ENCODE measurements at regions not wholly inside any gene's neighbourhood (a gene's known extent, or its start where the extent isn't known, plus 50 kb on each side); places are given as distances from the start of the nearest gene placed in this dataset.

- no peak for ATAC-seq
Observed at GRCh38 chr1:184892116-184892515, 82.2 kb downstream of the NIBAN1 start.

GRCh38 chr1:184891440-184891839, 82.9 kb downstream of the NIBAN1 start:
- Histone ChIP-seq H3K9ac (ENCODE audit: low read length) (no peak overlapping the region), H3K27ac (ENCODE audit: low read length) (no peak overlapping the region), H3K4me2 (ENCODE audit: low read length) (no peak overlapping the region), H3K9me2 (replicated peaks; ENCODE audit: low read length) (no peaks in the 10 kb centered on the region), H3K27me3 (ENCODE audit: low read length) (no peaks in the 10 kb centered on the region), H2AFZ (ENCODE audit: low read length) (no peak overlapping the region), H3K4me3 (ENCODE audit: low read length) (no peak overlapping the region), H4K20me1 (ENCODE audit: low read length) (no peaks in the 10 kb centered on the region), H3K36me3 (ENCODE audit: low read depth, low read length) (no peaks in the 10 kb centered on the region), H3K4me1 (ENCODE audit: insufficient read depth, low read length) (peaks cover 19% of the 10 kb centered on the region), H3K79me2 (ENCODE audit: low read length) (no peaks in the 10 kb centered on the region), H3K9me3 (ENCODE audit: low read length) (no peaks in the 10 kb centered on the region), H3F3A (ENCODE audit: low read length, unreplicated experiment) (no peaks in the 10 kb centered on the region)
- DNase-seq (no peak), ATAC-seq (no peak)
- TF ChIP-seq EZH2phosphoT487 (IDR thresholded peaks at IDR 0.05; ENCODE audit: borderline replicate concordance, low read length) (no peak), EZH2 (IDR thresholded peaks at IDR 0.05; ENCODE audit: low read length, unreplicated experiment) (no peak), CTCF (conservative IDR thresholded peaks at IDR 0.05; ENCODE audit: low read depth, low read length) (no peak)
- ChIA-PET CTCF (no interaction called here), POLR2A (ENCODE audit: unreplicated experiment) (no interaction called here)
- BruUV-seq (replicated peaks): no TSS peak
- intact Hi-C loops (cut with micrococcal nuclease): no loop called here

More at GRCh38 chr1:184892116-184892515, 82.2 kb downstream of the NIBAN1 start:
- Histone ChIP-seq H3K4me2 (ENCODE audit: low read length) (no peak overlapping the region), H2AFZ (ENCODE audit: low read length) (no peak overlapping the region), H3K36me3 (ENCODE audit: low read depth, low read length) (no peaks in the 10 kb centered on the region), H3K4me1 (ENCODE audit: insufficient read depth, low read length) (peaks cover 19% of the 10 kb centered on the region; the same call in 1 of the 2 replicates), H3K9me2 (replicated peaks; ENCODE audit: low read length) (no peaks in the 10 kb centered on the region), H3K4me3 (ENCODE audit: low read length) (no peak overlapping the region), H3K9ac (ENCODE audit: low read length) (no peak overlapping the region), H3K79me2 (ENCODE audit: low read length) (no peaks in the 10 kb centered on the region), H3K27ac (ENCODE audit: low read length) (no peak overlapping the region), H3F3A (ENCODE audit: low read length, unreplicated experiment) (no peaks in the 10 kb centered on the region), H4K20me1 (ENCODE audit: low read length) (no peaks in the 10 kb centered on the region), H3K27me3 (ENCODE audit: low read length) (no peaks in the 10 kb centered on the region), H3K9me3 (ENCODE audit: low read length) (no peaks in the 10 kb centered on the region)
- CTCF ChIA-PET: no interaction called here
- no TSS peak for BruUV-seq (replicated peaks)
- peak; percentile 37 for DNase-seq
- POLR2A ChIA-PET (ENCODE audit: unreplicated experiment): no interaction called here
- TF ChIP-seq EZH2 (IDR thresholded peaks at IDR 0.05; ENCODE audit: low read length, unreplicated experiment) (no peak), CTCF (conservative IDR thresholded peaks at IDR 0.05; ENCODE audit: low read depth, low read length) (no peak), EZH2phosphoT487 (IDR thresholded peaks at IDR 0.05; ENCODE audit: borderline replicate concordance, low read length) (no peak)
- intact Hi-C loops (cut with micrococcal nuclease): no loop called here

GRCh38 chr1:184890539-184890973, 83.8 kb downstream of the NIBAN1 start:
- no peaks in the 10 kb centered on the region for H3K9me2 ChIP-seq (replicated peaks; ENCODE audit: low read length)
- intact Hi-C loops (cut with micrococcal nuclease): no loop called here
- BruUV-seq (replicated peaks): no TSS peak
- H2AFZ ChIP-seq (ENCODE audit: low read length): no peak overlapping the region
- POLR2A ChIA-PET (ENCODE audit: unreplicated experiment): no interaction called here
- H3K27ac ChIP-seq (ENCODE audit: low read length): no peak overlapping the region
- no peak overlapping the region for H3K4me2 ChIP-seq (ENCODE audit: low read length)
- H3K36me3 ChIP-seq (ENCODE audit: low read depth, low read length): no peaks in the 10 kb centered on the region
- no peak overlapping the region for H3K9ac ChIP-seq (ENCODE audit: low read length)
- DNase-seq: peak; percentile 43
- no peaks in the 10 kb centered on the region for H4K20me1 ChIP-seq (ENCODE audit: low read length)
- no peak for TF ChIP-seq EZH2 (IDR thresholded peaks at IDR 0.05; ENCODE audit: low read length, unreplicated experiment)
- TF ChIP-seq EZH2phosphoT487 (IDR thresholded peaks at IDR 0.05; ENCODE audit: borderline replicate concordance, low read length): no peak
- TF ChIP-seq CTCF (conservative IDR thresholded peaks at IDR 0.05; ENCODE audit: low read depth, low read length): no peak
- no peaks in the 10 kb centered on the region for H3F3A ChIP-seq (ENCODE audit: low read length, unreplicated experiment)
- CTCF ChIA-PET: no interaction called here
- H3K9me3 ChIP-seq (ENCODE audit: low read length): no peaks in the 10 kb centered on the region
- H3K79me2 ChIP-seq (ENCODE audit: low read length): no peaks in the 10 kb centered on the region
- no peak for ATAC-seq
- peaks cover 19% of the 10 kb centered on the region for H3K4me1 ChIP-seq (ENCODE audit: insufficient read depth, low read length)
- no peak overlapping the region for H3K4me3 ChIP-seq (ENCODE audit: low read length)
- no peaks in the 10 kb centered on the region for H3K27me3 ChIP-seq (ENCODE audit: low read length)
